ENCODE measurements at regions not wholly inside any gene's neighbourhood (a gene's known extent, or its start where the extent isn't known, plus 50 kb on each side); places are given as distances from the start of the nearest gene placed in this dataset.
A peak's percentile ranks its signal among the peaks of the same experiment; 100 is the strongest.
"Not testable (repeated sequence)": the region's sequence is repeated elsewhere in the genome, so short reads cannot be mapped to it uniquely, and the experiment has no call there.

GRCh38 chr15:22715133-22715845, 71.2 kb upstream of the NIPA1 start:
- H3K4me1 ChIP-seq (ENCODE audit: control insufficient read depth in 2 of 2, insufficient read depth in 2 of 2, low read length in 2 of 2); H3K4me1 Mint-ChIP-seq; H3K36me3 ChIP-seq (ENCODE audit: control insufficient read depth in 2 of 3, insufficient read depth in 3 of 3, low read length in 3 of 3); DNase-seq; H3K27ac Mint-ChIP-seq; H3K9me3 Mint-ChIP-seq; H3K36me3 Mint-ChIP-seq; CTCF ChIA-PET; H3K9me3 ChIP-seq (ENCODE audit: control insufficient read depth in 2 of 3, low read length in 3 of 3); POLR2A ChIA-PET; ATAC-seq; H3K4me3 ChIP-seq (ENCODE audit: low read length); H3K27ac ChIP-seq (ENCODE audit: low read depth, low read length); intact Hi-C loops (cut with micrococcal nuclease); H3K27me3 ChIP-seq (ENCODE audit: control insufficient read depth in 2 of 2, insufficient read depth in 2 of 2, low read length in 2 of 2): not testable (repeated sequence)
- peaks cover 26 to 47% (median 33%) of the 10 kb centered on the region in 5 donors for H3K27me3 Mint-ChIP-seq
- H3K4me3 Mint-ChIP-seq: peak overlapping the region in 7 of 10 donors; percentile 25 to 63 (median 40)

- CTCF ChIA-PET; H3K4me1 Mint-ChIP-seq; H3K36me3 ChIP-seq (ENCODE audit: control insufficient read depth in 2 of 3, insufficient read depth in 3 of 3, low read length in 3 of 3); H3K9me3 ChIP-seq (ENCODE audit: control insufficient read depth in 2 of 3, low read length in 3 of 3); H3K4me3 ChIP-seq (ENCODE audit: low read length); intact Hi-C loops (cut with micrococcal nuclease); H3K9me3 Mint-ChIP-seq; POLR2A ChIA-PET; H3K4me3 Mint-ChIP-seq; H3K4me1 ChIP-seq (ENCODE audit: control insufficient read depth in 2 of 2, insufficient read depth in 2 of 2, low read length in 2 of 2); H3K36me3 Mint-ChIP-seq; ATAC-seq; H3K27me3 ChIP-seq (ENCODE audit: control insufficient read depth in 2 of 2, insufficient read depth in 2 of 2, low read length in 2 of 2); H3K27ac Mint-ChIP-seq; H3K27ac ChIP-seq (ENCODE audit: low read depth, low read length): not testable (repeated sequence)
- H3K27me3 Mint-ChIP-seq: peaks cover 15 to 37% (median 23%) of the 10 kb centered on the region in 5 donors
- peak in 2 of 9 donors; percentile 11 to 21 for DNase-seq
These were observed 66.5 kb upstream of the NIPA1 start for GRCh38 chr15:22719980-22720379.

- H3K4me1 Mint-ChIP-seq; H3K36me3 ChIP-seq (ENCODE audit: control insufficient read depth in 2 of 3, insufficient read depth in 3 of 3, low read length in 3 of 3); H3K4me3 Mint-ChIP-seq; intact Hi-C loops (cut with micrococcal nuclease); DNase-seq; H3K27me3 ChIP-seq (ENCODE audit: control insufficient read depth in 2 of 2, insufficient read depth in 2 of 2, low read length in 2 of 2); H3K36me3 Mint-ChIP-seq; H3K27ac ChIP-seq (ENCODE audit: low read depth, low read length); ATAC-seq; CTCF ChIA-PET; H3K9me3 Mint-ChIP-seq; H3K27ac Mint-ChIP-seq; H3K4me3 ChIP-seq (ENCODE audit: low read length); H3K9me3 ChIP-seq (ENCODE audit: control insufficient read depth in 2 of 3, low read length in 3 of 3); H3K4me1 ChIP-seq (ENCODE audit: control insufficient read depth in 2 of 2, insufficient read depth in 2 of 2, low read length in 2 of 2): not testable (repeated sequence)
- peaks cover 4 to 22% (median 6%) of the 10 kb centered on the region in 5 donors for H3K27me3 Mint-ChIP-seq
- POLR2A ChIA-PET: interaction anchor here (0.6 kb wide), 1 partner anchor 314 kb away, joined by 3 read pairs; no protein-coding TSS in a partner anchor
These were observed 60.3 kb upstream of the NIPA1 start for GRCh38 chr15:22726104-22726503.

GRCh38 chr15:22735067-22735466, 51.4 kb upstream of the NIPA1 start:
- peaks cover 8 to 41% (median 19%) of the 10 kb centered on the region in 5 donors for H3K27me3 Mint-ChIP-seq
- H3K27ac ChIP-seq (ENCODE audit: low read depth, low read length); POLR2A ChIA-PET; H3K4me1 ChIP-seq (ENCODE audit: control insufficient read depth in 2 of 2, insufficient read depth in 2 of 2, low read length in 2 of 2); H3K27me3 ChIP-seq (ENCODE audit: control insufficient read depth in 2 of 2, insufficient read depth in 2 of 2, low read length in 2 of 2); H3K4me3 Mint-ChIP-seq; H3K27ac Mint-ChIP-seq; H3K9me3 ChIP-seq (ENCODE audit: control insufficient read depth in 2 of 3, low read length in 3 of 3); H3K4me3 ChIP-seq (ENCODE audit: low read length); ATAC-seq; CTCF ChIA-PET; H3K9me3 Mint-ChIP-seq; H3K36me3 ChIP-seq (ENCODE audit: control insufficient read depth in 2 of 3, insufficient read depth in 3 of 3, low read length in 3 of 3); H3K36me3 Mint-ChIP-seq; H3K4me1 Mint-ChIP-seq; DNase-seq; intact Hi-C loops (cut with micrococcal nuclease): not testable (repeated sequence)

- ATAC-seq (no peak), DNase-seq (no peak)
- Histone ChIP-seq H3K9me3 (ENCODE audit: control insufficient read depth in 2 of 3, low read length in 3 of 3) (no peaks in the 10 kb centered on the region), H3K4me3 (ENCODE audit: low read length) (no peak overlapping the region), H3K27ac (ENCODE audit: low read depth, low read length) (no peak overlapping the region), H3K4me1 (ENCODE audit: control insufficient read depth in 2 of 2, insufficient read depth in 2 of 2, low read length in 2 of 2) (no peaks in the 10 kb centered on the region), H3K27me3 (ENCODE audit: control insufficient read depth in 2 of 2, insufficient read depth in 2 of 2, low read length in 2 of 2) (no peaks in the 10 kb centered on the region), H3K36me3 (ENCODE audit: control insufficient read depth in 2 of 3, insufficient read depth in 3 of 3, low read length in 3 of 3) (no peaks in the 10 kb centered on the region)
- intact Hi-C loops (cut with micrococcal nuclease): no loop called here
- H3K9me3 Mint-ChIP-seq: no peaks in the 10 kb centered on the region
- POLR2A ChIA-PET: no interaction called here
- peaks cover 8 to 48% (median 19%) of the 10 kb centered on the region in 5 donors for H3K27me3 Mint-ChIP-seq
- no peaks in the 10 kb centered on the region for H3K36me3 Mint-ChIP-seq
- CTCF ChIA-PET: no interaction called here
- no peak overlapping the region for H3K4me3 Mint-ChIP-seq
- peaks cover 0 to 10% (median 2%) of the 10 kb centered on the region in 7 donors for H3K4me1 Mint-ChIP-seq
- no peak overlapping the region for H3K27ac Mint-ChIP-seq
These were observed 50.7 kb upstream of the NIPA1 start for GRCh38 chr15:22735781-22736180.

GRCh38 chr15:22736200-22736599, 50.2 kb upstream of the NIPA1 start:
- CTCF ChIA-PET; H3K27ac Mint-ChIP-seq; DNase-seq; H3K4me1 ChIP-seq (ENCODE audit: control insufficient read depth in 2 of 2, insufficient read depth in 2 of 2, low read length in 2 of 2); H3K9me3 ChIP-seq (ENCODE audit: control insufficient read depth in 2 of 3, low read length in 3 of 3); POLR2A ChIA-PET; H3K9me3 Mint-ChIP-seq; H3K36me3 Mint-ChIP-seq; H3K4me3 ChIP-seq (ENCODE audit: low read length); H3K4me1 Mint-ChIP-seq; intact Hi-C loops (cut with micrococcal nuclease); ATAC-seq; H3K36me3 ChIP-seq (ENCODE audit: control insufficient read depth in 2 of 3, insufficient read depth in 3 of 3, low read length in 3 of 3); H3K27me3 ChIP-seq (ENCODE audit: control insufficient read depth in 2 of 2, insufficient read depth in 2 of 2, low read length in 2 of 2); H3K27ac ChIP-seq (ENCODE audit: low read depth, low read length); H3K4me3 Mint-ChIP-seq: not testable (repeated sequence)
- H3K27me3 Mint-ChIP-seq: peaks cover 8 to 47% (median 19%) of the 10 kb centered on the region in 5 donors

Data from naive thymus-derived CD4-positive, alpha-beta T cell (primary cell).